Naive thymus-derived CD8-positive, alpha-beta T cell (primary cell): ENCODE measurements at regions not wholly inside any gene's neighbourhood (a gene's known extent, or its start where the extent isn't known, plus 50 kb on each side); places are given as distances from the start of the nearest gene placed in this dataset.

Experiments used
- ATAC-seq, 2 donors: fragments of 150-1000 bp; cut with Tn5 transposase in 1 of 2; sonication (Bioruptor Pico), chemical (Tn5 transposase) in 1 of 2; 1 replicate in 1 of 2; 2 replicates in 1 of 2; pipeline ENCODE4 v1.10.0; 2021; ENCODE audit warnings: mild to moderate bottlenecking in 2 of 2, moderate library complexity in 2 of 2
- POLR2A ChIA-PET: fragments of 350-600 bp; sonication (Branson Sonifier 250); formaldehyde crosslinking; loops from one replicate; lab custom pipeline; 2021; ENCODE audit warnings: antibody characterized with exemption; lab: Charles Lee
- DNase-seq, 10 donors: peaks; one replicate each; pipeline versions ENCODE4 v3.0.0 to v3.0.0-alpha.2; 2020 to 2022
- H3K27ac Mint-ChIP-seq, 10 donors: one replicate each; pipeline ENCODE4 v1.8.0; 2020 to 2022; ENCODE audit warnings: mild to moderate bottlenecking in 10 of 10, mixed read lengths in 10 of 10, moderate library complexity in 4 of 10, inconsistent platforms in 1 of 10
- H3K27me3 Mint-ChIP-seq, 5 donors: one replicate each; pipeline ENCODE4 v1.8.0; 2021 to 2022; ENCODE audit warnings: mixed read lengths in 5 of 5
- H3K36me3 Mint-ChIP-seq, 3 donors: one replicate each; pipeline ENCODE4 v1.8.0; 2020 to 2022; ENCODE audit warnings: mixed read lengths in 3 of 3, mild to moderate bottlenecking in 2 of 3, inconsistent platforms in 1 of 3
- H3K4me1 Mint-ChIP-seq, 4 donors: one replicate each; pipeline ENCODE4 v1.8.0; 2021 to 2022; ENCODE audit warnings: mixed read lengths in 4 of 4
- H3K4me3 Mint-ChIP-seq, 10 donors: one replicate each; pipeline ENCODE4 v1.8.0; 2020 to 2022; ENCODE audit warnings: mild to moderate bottlenecking in 10 of 10, mixed read lengths in 10 of 10, moderate library complexity in 6 of 10, inconsistent platforms in 1 of 10
- H3K9me3 Mint-ChIP-seq, 9 donors: one replicate each; pipeline ENCODE4 v1.8.0; 2020 to 2022; ENCODE audit warnings: mixed read lengths in 9 of 9, mild to moderate bottlenecking in 3 of 9, inconsistent platforms in 1 of 9, moderate library complexity in 1 of 9

- peaks cover 0 to 10% (median 5%) of the 10 kb centered on the region in 4 donors for H3K4me1 Mint-ChIP-seq
- DNase-seq: no peak
- POLR2A ChIA-PET: interaction anchor here (0.8 kb wide), 1 partner anchor 51 kb away, joined by 3 read pairs; no protein-coding TSS in a partner anchor
- H3K9me3 Mint-ChIP-seq: peaks cover 0 to 5% (median 0%) of the 10 kb centered on the region in 9 donors
- no peak for ATAC-seq
- H3K36me3 Mint-ChIP-seq: no peaks in the 10 kb centered on the region
- no peak overlapping the region for H3K27ac Mint-ChIP-seq
- H3K27me3 Mint-ChIP-seq: peaks cover 0 to 15% (median 4%) of the 10 kb centered on the region in 5 donors
- no peak overlapping the region for H3K4me3 Mint-ChIP-seq
These were observed 62.7 kb upstream of the BARX2 start for GRCh38 chr11:129312730-129313503.

- H3K36me3 Mint-ChIP-seq: no peaks in the 10 kb centered on the region
- H3K27ac Mint-ChIP-seq: peak overlapping the region in 1 of 10 donors; percentile 2
- H3K4me3 Mint-ChIP-seq: no peak overlapping the region
- H3K9me3 Mint-ChIP-seq: peaks cover 0 to 4% (median 0%) of the 10 kb centered on the region in 9 donors
- no peak for ATAC-seq
- peaks cover 4 to 24% (median 8%) of the 10 kb centered on the region in 5 donors for H3K27me3 Mint-ChIP-seq
- no peak for DNase-seq
- H3K4me1 Mint-ChIP-seq: no peaks in the 10 kb centered on the region
- POLR2A ChIA-PET: no interaction called here
These were observed 67.3 kb upstream of the BARX2 start for GRCh38 chr11:129308241-129308865.

GRCh38 chr11:129307162-129307561 is 68.5 kb upstream of the BARX2 start:
- no peak for ATAC-seq
- no peak overlapping the region for H3K27ac Mint-ChIP-seq

DNA sequence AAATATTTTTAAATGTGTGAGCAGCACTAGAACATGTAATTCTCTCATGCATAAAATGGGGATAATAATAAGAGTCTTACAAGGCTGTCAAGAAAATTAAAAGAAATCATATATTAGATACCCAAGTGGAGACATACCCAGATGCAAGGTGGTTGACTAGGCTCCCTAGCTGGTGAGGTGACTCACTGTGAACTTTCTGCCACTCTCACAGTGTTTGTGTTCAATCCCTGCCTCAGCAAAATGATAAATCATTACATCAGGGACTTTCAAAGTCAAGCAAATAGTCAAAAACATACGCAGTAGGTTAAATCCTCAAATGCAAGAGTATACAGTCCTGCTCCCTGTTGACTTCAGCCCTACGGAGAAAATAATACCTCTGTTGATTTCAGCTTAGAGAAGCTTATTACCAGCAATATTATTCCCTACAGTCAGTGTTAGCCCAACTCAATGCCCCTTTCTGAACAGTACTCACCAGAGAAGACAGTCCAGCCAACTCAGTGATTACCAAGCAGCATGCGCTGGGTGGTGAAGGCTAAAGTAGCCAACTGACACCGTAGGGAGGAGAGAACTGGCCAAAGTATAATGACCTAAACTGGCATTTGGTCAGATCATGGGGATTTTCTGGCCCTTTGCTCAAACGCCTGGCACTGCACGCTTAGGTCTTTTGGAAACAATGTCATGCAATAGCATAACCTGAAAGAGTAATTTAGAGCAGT is 73.1 kb upstream of the BARX2 start:
- Mint-ChIP-seq H3K4me3 (no peak overlapping the region), H3K4me1 (peaks cover 0 to 7% (median 0%) of the 10 kb centered on the region in 4 donors), H3K9me3 (peaks cover 0 to 2% (median 0%) of the 10 kb centered on the region in 9 donors), H3K27me3 (peaks cover 12 to 35% (median 18%) of the 10 kb centered on the region in 5 donors), H3K27ac (no peak overlapping the region), H3K36me3 (no peaks in the 10 kb centered on the region)
- DNase-seq (no peak), ATAC-seq (no peak)
- POLR2A ChIA-PET: no interaction called here

More at GRCh38 chr11:129307162-129307561, 68.5 kb upstream of the BARX2 start:
- no peaks in the 10 kb centered on the region for H3K4me1 Mint-ChIP-seq
- no peak for DNase-seq
- peaks cover 0 to 4% (median 0%) of the 10 kb centered on the region in 9 donors for H3K9me3 Mint-ChIP-seq
- peaks cover 4 to 24% (median 8%) of the 10 kb centered on the region in 5 donors for H3K27me3 Mint-ChIP-seq
- H3K4me3 Mint-ChIP-seq: no peak overlapping the region
- H3K36me3 Mint-ChIP-seq: no peaks in the 10 kb centered on the region
- POLR2A ChIA-PET: no interaction called here

DNA sequence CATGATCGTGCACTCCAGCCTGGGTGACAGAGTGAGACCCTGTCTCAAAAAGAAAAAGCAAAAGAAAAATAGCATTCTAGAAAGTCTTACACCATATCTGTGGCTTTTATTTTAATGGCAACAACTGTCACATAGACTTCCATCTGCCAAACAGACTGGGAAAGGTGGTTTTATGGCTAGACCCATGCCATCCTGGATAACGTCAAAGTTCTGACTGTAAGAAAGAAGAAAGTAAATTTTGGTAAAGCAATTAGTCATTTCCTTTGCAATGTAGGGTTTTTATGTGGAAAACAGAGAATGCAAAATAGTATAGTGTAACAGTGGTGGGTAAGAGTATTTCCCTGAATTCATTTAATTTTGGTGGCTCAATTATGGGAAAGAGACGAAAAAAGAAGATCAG is 75.5 kb upstream of the BARX2 start:
- Mint-ChIP-seq H3K9me3 (no peaks in the 10 kb centered on the region), H3K4me3 (no peak overlapping the region), H3K27me3 (peaks cover 8 to 29% (median 13%) of the 10 kb centered on the region in 5 donors), H3K4me1 (peaks cover 0 to 7% (median 0%) of the 10 kb centered on the region in 4 donors), H3K27ac (no peak overlapping the region), H3K36me3 (no peaks in the 10 kb centered on the region)
- POLR2A ChIA-PET: no interaction called here
- no peak for DNase-seq
- ATAC-seq: no peak

DNA sequence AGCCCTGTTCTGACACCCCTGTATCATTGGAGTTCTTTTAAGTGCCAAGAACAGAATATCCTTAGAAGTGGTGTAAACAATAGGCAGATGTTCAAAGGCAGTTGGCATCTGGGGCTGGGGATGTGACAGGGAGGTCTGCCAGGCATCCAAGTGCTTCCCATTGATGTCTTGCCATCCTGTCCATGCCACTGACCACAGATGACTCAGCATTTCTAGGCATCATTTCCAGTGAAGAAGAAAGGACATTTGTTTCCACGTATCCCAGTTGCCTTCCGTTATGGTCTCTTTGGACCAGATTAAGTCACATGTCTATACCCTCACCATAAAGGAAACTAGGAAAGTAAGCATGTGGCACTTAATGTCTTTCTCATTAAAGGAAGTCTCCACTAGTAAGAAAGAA is 76.7 kb upstream of the BARX2 start:
- H3K9me3 Mint-ChIP-seq: no peaks in the 10 kb centered on the region
- H3K36me3 Mint-ChIP-seq: no peaks in the 10 kb centered on the region
- DNase-seq (no peak), ATAC-seq (no peak)
- peaks cover 8 to 29% (median 13%) of the 10 kb centered on the region in 5 donors for H3K27me3 Mint-ChIP-seq
- POLR2A ChIA-PET: no interaction called here
- H3K27ac Mint-ChIP-seq: no peak overlapping the region
- H3K4me3 Mint-ChIP-seq: no peak overlapping the region
- H3K4me1 Mint-ChIP-seq: peaks cover 0 to 7% (median 0%) of the 10 kb centered on the region in 4 donors

DNA sequence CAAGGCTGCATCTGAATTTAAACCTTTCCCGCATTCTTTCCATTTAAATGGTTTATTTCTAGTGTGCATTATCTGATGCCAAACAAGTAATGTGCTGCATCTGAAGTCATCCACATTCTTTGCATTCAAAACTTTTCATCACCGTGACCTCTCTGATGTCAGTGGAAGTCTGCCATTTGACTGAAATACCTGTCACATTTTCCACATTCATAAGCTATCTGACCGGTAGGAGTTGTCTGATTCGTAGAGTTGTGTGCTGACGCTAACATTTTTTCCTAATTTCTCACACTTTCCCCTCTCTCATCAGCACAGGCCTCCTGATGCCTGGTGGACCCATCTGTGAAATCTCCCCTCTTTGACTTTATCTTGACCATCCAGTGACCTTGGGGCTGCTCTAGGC is 79.9 kb upstream of the BARX2 start:
- POLR2A ChIA-PET: no interaction called here
- Mint-ChIP-seq H3K36me3 (no peaks in the 10 kb centered on the region), H3K4me3 (no peak overlapping the region), H3K27ac (no peak overlapping the region), H3K4me1 (peaks cover 0 to under 1% (median 0%) of the 10 kb centered on the region in 4 donors), H3K9me3 (no peaks in the 10 kb centered on the region), H3K27me3 (peaks cover 13 to 20% (median 16%) of the 10 kb centered on the region in 5 donors)
- no peak for ATAC-seq
- DNase-seq: no peak

DNA sequence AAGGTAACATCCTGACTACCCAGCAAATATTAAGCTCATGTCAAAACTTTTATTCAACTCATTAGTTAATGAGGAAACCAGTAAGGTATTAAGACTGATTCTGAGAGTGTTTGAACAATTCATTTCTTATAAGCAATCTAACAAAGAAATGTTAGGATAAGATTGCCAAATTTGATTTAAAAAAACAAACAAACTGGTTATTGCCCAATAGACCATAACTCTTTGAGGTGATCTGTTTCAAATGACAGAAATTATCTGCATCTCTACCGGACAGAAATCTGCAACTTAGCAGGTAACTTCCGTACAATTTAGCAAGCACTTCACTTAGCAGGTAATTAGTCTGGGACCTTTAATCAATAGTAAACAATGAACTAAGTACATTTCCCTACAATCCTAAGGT is 82.9 kb upstream of the BARX2 start:
- no peak for DNase-seq
- no peaks in the 10 kb centered on the region for H3K9me3 Mint-ChIP-seq
- H3K27ac Mint-ChIP-seq: no peak overlapping the region
- H3K4me1 Mint-ChIP-seq: no peaks in the 10 kb centered on the region
- peaks cover 7 to 21% (median 17%) of the 10 kb centered on the region in 5 donors for H3K27me3 Mint-ChIP-seq
- ATAC-seq: no peak
- H3K36me3 Mint-ChIP-seq: no peaks in the 10 kb centered on the region
- POLR2A ChIA-PET: interaction anchor here (0.6 to 1.4 kb wide), 2 partner anchors 11 to 12 kb away, joined by 3 read pairs; no protein-coding TSS in a partner anchor
- H3K4me3 Mint-ChIP-seq: no peak overlapping the region

DNA sequence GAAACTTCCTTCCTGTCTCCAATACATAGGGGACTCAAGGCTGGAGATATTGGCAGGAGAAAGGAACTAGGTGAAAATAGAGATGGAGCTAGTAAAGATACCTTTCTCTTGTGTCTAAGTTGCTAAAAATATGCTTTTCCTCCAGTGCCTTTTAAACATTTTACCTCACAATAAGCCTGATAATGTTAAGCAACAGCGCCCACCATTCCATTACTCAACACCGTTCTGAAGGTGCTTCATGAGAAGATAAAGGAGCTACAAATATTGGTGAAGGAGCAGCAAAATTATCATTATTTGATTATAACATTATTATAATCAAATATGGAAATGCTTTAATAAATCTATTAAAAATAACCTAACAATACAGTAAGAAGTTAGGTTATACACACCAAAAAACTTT is 83.6 kb upstream of the BARX2 start:
- no peak for DNase-seq
- ATAC-seq: no peak
- no peaks in the 10 kb centered on the region for H3K4me1 Mint-ChIP-seq
- POLR2A ChIA-PET: interaction anchor here (1.4 kb wide), 1 partner anchor 10 kb away, joined by 3 read pairs; no protein-coding TSS in a partner anchor
- no peak overlapping the region for H3K4me3 Mint-ChIP-seq
- no peak overlapping the region for H3K27ac Mint-ChIP-seq
- H3K9me3 Mint-ChIP-seq: no peaks in the 10 kb centered on the region
- no peaks in the 10 kb centered on the region for H3K36me3 Mint-ChIP-seq
- peaks cover 7 to 21% (median 17%) of the 10 kb centered on the region in 5 donors for H3K27me3 Mint-ChIP-seq

DNA sequence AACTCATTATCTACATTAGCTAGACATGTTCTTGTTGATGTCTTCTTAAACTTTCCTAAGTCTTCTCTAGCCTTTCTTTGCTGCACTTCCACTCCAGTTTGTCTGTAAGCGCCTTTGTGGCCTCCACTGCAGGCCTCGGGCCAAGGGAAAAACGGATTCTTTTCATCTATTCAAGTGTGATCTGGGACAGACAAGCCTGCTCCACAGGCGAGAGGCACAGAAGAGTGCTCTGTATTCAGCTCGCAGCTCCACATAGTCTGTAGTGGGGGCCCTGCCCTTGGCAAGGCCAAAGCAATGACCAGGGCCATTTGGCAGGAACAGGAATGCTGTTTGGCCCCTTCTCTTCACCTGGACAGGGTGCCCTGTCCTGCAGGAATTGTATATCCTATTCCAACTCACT is 84.1 kb upstream of the BARX2 start:
- Mint-ChIP-seq H3K36me3 (no peaks in the 10 kb centered on the region), H3K4me3 (no peak overlapping the region), H3K27me3 (peaks cover 7 to 21% (median 17%) of the 10 kb centered on the region in 5 donors), H3K4me1 (no peaks in the 10 kb centered on the region), H3K9me3 (no peaks in the 10 kb centered on the region), H3K27ac (no peak overlapping the region)
- ATAC-seq (no peak), DNase-seq (no peak)
- POLR2A ChIA-PET: interaction anchor here (1.4 kb wide), 1 partner anchor 10 kb away, joined by 3 read pairs; no protein-coding TSS in a partner anchor

GRCh38 chr11:129290966-129291365 is 84.7 kb upstream of the BARX2 start:
- H3K36me3 Mint-ChIP-seq: no peaks in the 10 kb centered on the region
- no peaks in the 10 kb centered on the region for H3K4me1 Mint-ChIP-seq
- DNase-seq: no peak
- no peaks in the 10 kb centered on the region for H3K9me3 Mint-ChIP-seq
- H3K4me3 Mint-ChIP-seq: no peak overlapping the region
- ATAC-seq: no peak
- H3K27ac Mint-ChIP-seq: no peak overlapping the region
- POLR2A ChIA-PET: no interaction called here
- H3K27me3 Mint-ChIP-seq: peaks cover 7 to 21% (median 17%) of the 10 kb centered on the region in 5 donors

DNA sequence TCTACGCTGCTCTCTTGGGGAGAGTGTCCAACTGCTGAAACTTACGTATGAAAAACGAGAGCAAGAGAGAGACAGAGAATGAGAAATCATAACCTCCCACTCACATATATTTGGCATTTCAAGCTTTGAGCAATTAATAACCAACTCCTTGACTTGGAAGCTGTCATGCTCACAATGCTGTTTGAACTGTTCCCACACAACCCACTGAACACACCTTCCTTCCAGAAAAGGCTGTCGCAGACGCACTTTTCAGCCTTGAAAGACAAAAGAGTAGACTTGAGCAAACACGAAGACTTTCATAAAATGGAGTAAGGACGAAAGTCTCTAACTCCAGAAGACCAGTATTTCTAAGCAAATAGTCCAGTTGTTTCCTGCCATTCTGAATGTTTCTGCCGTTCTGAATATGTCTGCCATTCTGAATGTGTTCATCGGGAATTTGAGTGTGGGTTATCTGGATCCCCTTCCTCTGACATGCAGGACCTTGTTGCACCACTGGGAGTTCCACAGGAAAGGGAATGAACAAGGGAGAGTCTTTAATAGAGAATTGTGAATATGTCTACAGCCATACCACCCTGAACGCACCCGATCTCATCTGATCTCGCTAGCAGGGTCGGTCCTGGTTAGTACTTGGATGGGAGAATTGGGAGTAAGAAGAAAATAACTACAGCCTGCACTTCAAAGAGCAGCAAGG is 86.2 kb upstream of the BARX2 start:
- no peaks in the 10 kb centered on the region for H3K9me3 Mint-ChIP-seq
- DNase-seq: no peak
- no peak for ATAC-seq
- no peak overlapping the region for H3K4me3 Mint-ChIP-seq
- POLR2A ChIA-PET: no interaction called here
- H3K27me3 Mint-ChIP-seq: peaks cover 7 to 21% (median 17%) of the 10 kb centered on the region in 5 donors
- H3K4me1 Mint-ChIP-seq: no peaks in the 10 kb centered on the region
- H3K36me3 Mint-ChIP-seq: no peaks in the 10 kb centered on the region
- H3K27ac Mint-ChIP-seq: no peak overlapping the region
